GM18505 (cell line): ENCODE measurements at regions not wholly inside any gene's neighbourhood (a gene's known extent, or its start where the extent isn't known, plus 50 kb on each side); places are given as distances from the start of the nearest gene placed in this dataset.
"Not testable (repeated sequence)": the region's sequence is repeated elsewhere in the genome, so short reads cannot be mapped to it uniquely, and the experiment has no call there.

Source experiments
- ATAC-seq: cut with Tn5 transposase; IDR thresholded peaks from one replicate; pipeline ENCODE4 v1.9.1; 2021; ENCODE audit not compliant: unreplicated experiment
- POLR2A ChIP-seq: IDR thresholded peaks from 4 replicates; pipeline ENCODE4 v1.6.1; 2011; ENCODE audit warnings: borderline replicate concordance; ENCODE audit not compliant: insufficient read depth, insufficient read length; ENCODE audit errors: extremely low read depth

DNA sequence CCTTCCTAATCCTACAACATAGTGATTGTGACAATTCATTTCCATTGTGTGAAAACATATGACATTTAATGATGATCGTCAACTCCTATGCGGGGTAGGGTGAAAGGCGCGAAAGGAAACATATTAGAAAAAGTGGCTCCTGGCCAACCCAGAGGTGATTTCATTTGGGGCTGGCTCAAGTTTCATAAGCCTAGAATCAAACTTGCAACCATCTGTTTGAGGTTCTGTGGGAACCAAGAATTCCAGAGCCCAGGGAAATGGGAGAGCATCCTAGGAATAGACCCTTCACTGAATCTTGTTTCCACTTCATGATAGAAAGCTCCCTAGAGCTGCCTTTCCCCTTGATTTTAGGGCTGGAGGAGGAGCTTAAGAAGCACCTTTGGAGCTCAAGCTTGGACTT lies 101.3 kb upstream of the EGFL6 start:
- no peak for TF ChIP-seq POLR2A
- ATAC-seq = no peak

- no peak for TF ChIP-seq POLR2A
- no peak for ATAC-seq
Measured at GRCh38 chrX:13467243-13467642, 102.2 kb upstream of the EGFL6 start.

- no peak for ATAC-seq
- no peak for TF ChIP-seq POLR2A
Measured at GRCh38 chrX:13464599-13465275, 104.7 kb upstream of the EGFL6 start.

- ATAC-seq = no peak
- no peak for TF ChIP-seq POLR2A
Measured at GRCh38 chrX:13463608-13464007, 105.8 kb upstream of the EGFL6 start.

DNA sequence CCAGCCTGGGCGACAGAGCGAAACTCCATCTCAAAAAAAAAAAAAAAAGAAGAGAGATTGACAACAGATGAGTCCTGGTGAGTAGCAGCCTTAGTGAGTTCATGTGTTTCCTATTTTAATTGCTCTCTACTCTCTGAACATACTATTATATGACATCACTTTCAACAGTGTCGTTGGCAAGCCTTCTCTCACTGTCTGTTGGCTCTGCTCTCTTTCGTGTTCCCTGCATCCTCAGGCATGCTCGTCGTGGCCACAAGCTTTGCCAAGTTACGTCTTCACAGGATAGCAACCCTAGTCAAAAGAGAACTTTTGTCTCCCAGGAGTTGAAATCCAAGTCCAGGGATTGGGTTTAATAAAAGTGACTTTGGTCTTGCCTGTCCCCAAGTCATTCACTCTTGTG lies 117.1 kb upstream of the EGFL6 start:
- no peak for TF ChIP-seq POLR2A
- no peak for ATAC-seq

DNA sequence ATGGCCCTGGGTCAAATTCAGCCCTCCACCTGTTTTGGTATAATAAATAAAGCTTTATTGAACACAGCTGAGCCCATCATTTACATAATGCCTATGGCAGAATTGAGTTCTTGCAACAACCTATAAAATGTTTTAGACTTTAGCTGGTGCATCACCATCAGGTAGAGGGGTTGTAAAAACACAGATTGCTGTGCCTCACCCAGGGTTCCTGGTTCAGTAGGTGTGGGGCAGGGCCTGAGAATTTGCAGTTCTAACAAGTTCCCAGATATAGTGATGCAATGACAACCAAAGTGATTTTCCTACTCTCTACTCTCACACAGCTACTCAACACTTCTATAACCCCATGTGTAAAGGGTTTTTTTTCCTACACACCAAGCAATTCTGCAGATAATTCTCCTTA lies 120.0 kb upstream of the EGFL6 start:
- no peak for ATAC-seq
- no peak for TF ChIP-seq POLR2A

- TF ChIP-seq POLR2A = no peak
- no peak for ATAC-seq
Measured at GRCh38 chrX:13448941-13449340, 120.5 kb upstream of the EGFL6 start.

DNA sequence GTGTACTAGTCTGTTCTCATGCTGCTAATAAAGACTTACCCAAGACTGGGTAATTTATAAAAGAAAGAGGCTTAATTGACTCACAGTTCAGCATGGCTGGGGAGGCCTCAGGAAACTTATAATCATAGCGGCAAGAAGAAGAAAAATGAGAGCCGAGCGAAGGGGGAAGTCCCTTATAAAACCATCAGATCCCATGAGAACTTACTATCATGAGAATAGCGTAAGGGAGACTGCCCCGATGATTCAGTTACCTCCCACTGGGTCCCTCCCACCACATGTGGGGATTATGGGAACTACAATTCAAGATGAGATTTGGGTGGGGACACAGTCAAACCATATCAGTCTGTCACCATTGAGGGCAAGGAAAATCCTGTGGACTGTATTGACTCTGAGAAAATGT lies 121.8 kb upstream of the ATXN3L start:
- ATAC-seq = not testable (repeated sequence)

- TF ChIP-seq POLR2A = no peak
- ATAC-seq = no peak
Measured at GRCh38 chrX:13440176-13440575, 120.3 kb upstream of the ATXN3L start.

DNA sequence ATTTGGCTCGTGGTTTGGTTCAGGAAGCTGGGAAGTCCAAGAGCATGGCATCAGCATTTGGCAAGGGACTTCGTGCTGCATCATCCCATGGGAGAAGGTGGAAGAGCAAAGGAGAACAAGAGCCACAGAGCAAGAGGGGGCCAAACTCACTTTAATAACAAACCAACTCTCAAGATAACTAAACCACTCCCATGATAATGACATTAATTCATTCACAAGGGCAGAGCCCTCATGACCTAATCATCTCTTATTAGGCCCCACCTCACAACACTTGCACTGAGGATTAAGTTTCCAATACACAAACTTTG lies 113.4 kb upstream of the ATXN3L start:
- no peak for TF ChIP-seq POLR2A
- no peak for ATAC-seq

- TF ChIP-seq POLR2A = no peak
- ATAC-seq = no peak
Measured at GRCh38 chrX:13432414-13433297, 112.8 kb upstream of the ATXN3L start.

DNA sequence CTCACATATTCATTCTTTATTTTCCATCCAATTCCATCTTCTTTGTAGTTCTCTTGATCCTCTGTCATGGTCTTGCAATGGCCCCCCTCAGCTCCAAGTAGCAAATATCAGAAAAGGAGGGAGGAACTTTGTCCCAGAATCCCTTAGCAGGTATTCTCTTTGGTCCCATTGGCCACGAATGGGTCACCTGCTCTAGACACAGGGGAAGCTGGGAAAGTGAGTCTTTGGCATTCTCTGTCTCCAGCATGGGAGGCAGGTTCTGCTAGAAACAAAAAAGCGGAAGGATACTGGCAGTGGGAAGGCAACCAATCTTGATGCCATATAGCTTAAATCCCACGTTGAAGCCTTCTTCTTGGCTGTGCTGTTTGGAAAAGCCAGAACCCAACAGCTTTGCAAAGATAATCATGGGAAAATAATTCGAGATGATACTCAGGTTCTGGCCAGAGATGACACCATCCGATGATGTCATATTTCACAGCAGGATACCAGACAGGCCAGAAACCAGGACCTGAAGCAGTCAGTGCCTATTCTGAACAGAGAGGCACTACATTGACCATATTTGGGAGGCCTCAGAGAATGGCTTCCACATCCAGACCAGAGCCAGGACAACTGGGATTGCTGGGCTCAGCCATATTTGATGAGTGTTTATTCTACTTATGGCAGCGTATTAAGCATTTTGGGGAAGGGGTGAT lies 110.4 kb upstream of the ATXN3L start:
- TF ChIP-seq POLR2A = no peak
- no peak for ATAC-seq

GRCh38 chrX:13428053-13428786 lies 108.4 kb upstream of the ATXN3L start:
- TF ChIP-seq POLR2A = no peak
- no peak for ATAC-seq
